KOPT-K1 (cell line): ENCODE measurements at regions not wholly inside any gene's neighbourhood (a gene's known extent, or its start where the extent isn't known, plus 50 kb on each side); places are given as distances from the start of the nearest gene placed in this dataset.

Experiments used
- H3K27ac ChIP-seq: fragments of 200-600 bp; sonication (generic); 2 replicates; pipeline ENCODE4 v1.5.1; 2016; ENCODE audit warnings: antibody characterized with exemption, mild to moderate bottlenecking, low read depth, low read length; ENCODE audit not compliant: poor library complexity, severe bottlenecking
- H3K36me3 ChIP-seq: fragments of 200-600 bp; sonication (generic); 2 replicates; pipeline ENCODE4 v1.5.1; 2017; ENCODE audit warnings: antibody characterized with exemption, mild to moderate bottlenecking, low read length, moderate library complexity; ENCODE audit not compliant: insufficient read depth
- H3K9me3 ChIP-seq: fragments of 200-600 bp; sonication (generic); 2 replicates; pipeline ENCODE4 v1.5.1; 2017; ENCODE audit warnings: antibody characterized with exemption, low read length, mild to moderate bottlenecking; ENCODE audit not compliant: insufficient read depth, poor library complexity, severe bottlenecking

- Histone ChIP-seq H3K36me3 (no peaks in the 10 kb centered on the region), H3K27ac (no peak overlapping the region), H3K9me3 (no peaks in the 10 kb centered on the region)
Observed at GRCh38 chr18:40356168-40356567, 1598.9 kb upstream of the PIK3C3 start.

- no peak overlapping the region for H3K27ac ChIP-seq
- no peaks in the 10 kb centered on the region for H3K9me3 ChIP-seq
- H3K36me3 ChIP-seq = no peaks in the 10 kb centered on the region
Observed at GRCh38 chr18:40355726-40356125, 1599.3 kb upstream of the PIK3C3 start.

DNA sequence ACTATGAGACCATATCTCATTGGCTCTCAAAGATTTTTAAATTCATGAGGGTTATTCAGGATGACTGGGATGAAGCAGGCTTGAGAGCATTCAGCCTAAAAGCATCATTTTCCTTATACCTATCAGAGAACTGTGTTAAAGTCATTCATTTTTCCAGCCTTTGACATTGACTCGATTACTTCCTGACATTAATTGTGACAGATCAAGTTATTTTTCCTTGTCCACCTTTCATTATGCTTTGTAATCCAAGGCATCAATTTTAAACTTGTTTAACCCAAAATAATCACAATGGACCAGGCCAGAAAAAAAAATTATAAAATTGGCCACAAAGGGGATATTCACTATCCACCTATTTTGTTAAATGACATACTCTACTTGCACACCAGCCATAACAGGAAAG lies 1606.8 kb upstream of the PIK3C3 start:
- no peaks in the 10 kb centered on the region for H3K9me3 ChIP-seq

GRCh38 chr18:40347261-40347660 lies 1607.8 kb upstream of the PIK3C3 start:
- H3K36me3 ChIP-seq = no peaks in the 10 kb centered on the region
- no peaks in the 10 kb centered on the region for H3K9me3 ChIP-seq
- no peak overlapping the region for H3K27ac ChIP-seq

More for the DNA sequence above, 1606.8 kb upstream of the PIK3C3 start:
- Histone ChIP-seq H3K36me3 (no peaks in the 10 kb centered on the region), H3K27ac (no peak overlapping the region)

DNA sequence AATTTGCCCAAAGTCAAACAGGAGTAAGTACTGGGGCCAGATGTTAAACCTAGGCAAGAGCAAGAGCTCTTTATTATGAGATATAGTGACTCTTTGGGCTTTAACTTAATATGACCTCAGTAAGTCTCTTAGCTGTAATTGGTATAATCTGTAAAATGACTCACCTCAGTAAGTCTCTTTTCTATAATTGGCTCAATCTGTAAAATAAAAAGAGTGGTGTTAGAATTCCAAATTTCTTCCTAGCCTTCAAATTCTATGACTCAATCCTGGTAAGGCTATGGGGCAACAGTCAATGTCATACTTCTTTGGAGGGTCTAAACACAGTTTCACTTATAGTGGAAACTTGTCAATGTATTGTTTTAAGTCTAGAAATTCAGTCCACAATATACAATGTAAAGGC lies 1608.9 kb upstream of the PIK3C3 start:
- no peaks in the 10 kb centered on the region for H3K36me3 ChIP-seq
- no peak overlapping the region for H3K27ac ChIP-seq
- H3K9me3 ChIP-seq = no peaks in the 10 kb centered on the region

- H3K27ac ChIP-seq = no peak overlapping the region
- no peaks in the 10 kb centered on the region for H3K36me3 ChIP-seq
- no peaks in the 10 kb centered on the region for H3K9me3 ChIP-seq
Observed at GRCh38 chr18:40341701-40342100, 1613.3 kb upstream of the PIK3C3 start.

GRCh38 chr18:40338284-40338683 lies 1616.8 kb upstream of the PIK3C3 start:
- no peaks in the 10 kb centered on the region for H3K36me3 ChIP-seq
- no peak overlapping the region for H3K27ac ChIP-seq

DNA sequence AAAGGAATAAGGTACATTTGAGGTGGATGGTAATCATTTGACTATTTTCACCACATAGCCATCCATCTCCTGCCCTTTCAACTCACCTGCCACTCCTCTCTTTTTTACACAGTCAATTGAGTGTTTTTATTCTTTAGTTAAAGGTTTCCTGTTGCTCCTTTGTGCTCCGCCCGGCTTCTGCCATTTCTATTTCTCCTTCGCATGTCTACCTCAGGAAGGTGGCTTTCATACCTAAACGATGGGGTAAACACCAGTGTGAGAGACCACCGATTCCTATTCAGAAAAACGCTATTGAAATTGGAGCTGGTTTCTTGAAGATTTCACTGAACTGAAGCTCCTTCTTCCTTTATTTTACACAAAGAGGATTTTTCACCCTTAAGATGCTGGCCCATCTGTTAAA lies 1628.0 kb upstream of the PIK3C3 start:
- Histone ChIP-seq H3K36me3 (no peaks in the 10 kb centered on the region), H3K9me3 (no peaks in the 10 kb centered on the region), H3K27ac (no peak overlapping the region)

More at GRCh38 chr18:40338284-40338683, 1616.8 kb upstream of the PIK3C3 start:
- no peaks in the 10 kb centered on the region for H3K9me3 ChIP-seq

DNA sequence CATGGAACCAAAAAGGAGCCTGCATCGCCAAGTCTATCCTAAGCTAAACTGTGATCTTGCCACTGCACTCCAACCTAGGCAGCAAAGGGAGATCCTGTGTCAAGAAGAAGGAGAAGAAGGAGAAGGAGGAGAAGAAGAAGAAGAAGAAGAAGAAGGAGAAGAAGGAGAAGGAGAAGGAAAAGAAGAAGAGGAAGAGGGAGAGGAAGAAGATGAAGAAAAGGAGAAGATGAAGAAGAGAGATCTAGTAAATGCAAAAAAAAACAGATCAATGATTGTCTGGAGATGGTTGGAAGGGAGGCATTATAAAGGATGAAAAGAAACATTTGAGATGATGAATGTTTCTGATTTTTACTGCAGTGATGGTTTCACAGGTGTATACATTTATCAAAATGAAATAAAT lies 1629.0 kb upstream of the PIK3C3 start:
- no peak overlapping the region for H3K27ac ChIP-seq
- no peaks in the 10 kb centered on the region for H3K9me3 ChIP-seq

DNA sequence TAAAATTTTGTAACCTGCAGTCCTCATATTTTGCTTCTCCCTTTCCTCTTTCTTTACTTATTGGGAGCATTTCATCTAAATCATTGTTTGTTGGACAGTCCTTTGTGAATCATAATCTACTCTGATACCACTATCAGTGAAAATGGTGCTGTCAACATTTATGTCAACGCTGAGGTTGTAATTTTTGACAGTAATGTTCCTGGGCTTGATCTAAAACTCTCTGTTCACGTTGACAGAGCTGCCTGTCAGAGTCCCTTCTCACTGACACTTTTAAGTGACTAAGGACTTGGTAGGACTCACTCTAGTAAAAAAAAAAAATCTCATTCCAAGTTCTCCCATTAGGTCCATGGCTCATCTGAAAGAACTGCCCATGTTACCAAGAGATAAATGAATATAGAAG lies 1640.8 kb upstream of the PIK3C3 start:
- Histone ChIP-seq H3K9me3 (no peaks in the 10 kb centered on the region), H3K27ac (no peak overlapping the region), H3K36me3 (no peaks in the 10 kb centered on the region)

More for the DNA sequence above, 1629.0 kb upstream of the PIK3C3 start:
- H3K36me3 ChIP-seq = no peaks in the 10 kb centered on the region

- Histone ChIP-seq H3K27ac (no peak overlapping the region), H3K36me3 (no peaks in the 10 kb centered on the region), H3K9me3 (no peaks in the 10 kb centered on the region)
Observed at GRCh38 chr18:40313030-40313642, 1641.9 kb upstream of the PIK3C3 start.

GRCh38 chr18:40307627-40308026 lies 1647.4 kb upstream of the PIK3C3 start:
- H3K27ac ChIP-seq = no peak overlapping the region
- H3K36me3 ChIP-seq = no peaks in the 10 kb centered on the region
- no peaks in the 10 kb centered on the region for H3K9me3 ChIP-seq

- no peaks in the 10 kb centered on the region for H3K9me3 ChIP-seq
- H3K27ac ChIP-seq = no peak overlapping the region
- no peaks in the 10 kb centered on the region for H3K36me3 ChIP-seq
Observed at GRCh38 chr18:40296717-40297413, 1658.2 kb upstream of the PIK3C3 start.

- Histone ChIP-seq H3K36me3 (no peaks in the 10 kb centered on the region), H3K9me3 (no peaks in the 10 kb centered on the region), H3K27ac (no peak overlapping the region)
Observed at GRCh38 chr18:40292985-40293710, 1661.9 kb upstream of the PIK3C3 start.

DNA sequence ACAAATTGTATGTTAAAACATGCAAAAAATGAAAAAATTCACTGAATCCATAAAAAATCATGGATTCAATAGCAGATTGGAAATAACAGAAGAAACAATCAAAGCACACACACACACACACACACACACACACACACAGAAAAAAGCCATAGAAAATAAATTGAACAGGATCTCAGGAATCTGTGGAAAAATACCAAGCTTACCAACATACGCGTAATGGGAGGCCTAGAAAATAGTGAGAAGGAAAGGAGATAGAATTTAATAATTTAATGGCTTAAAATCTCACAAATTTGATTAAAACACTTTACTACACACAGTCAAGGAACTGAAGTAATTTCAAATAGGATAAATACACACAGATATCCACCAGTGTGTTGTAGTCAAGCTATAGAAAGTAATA lies 1671.5 kb upstream of the PIK3C3 start:
- no peaks in the 10 kb centered on the region for H3K36me3 ChIP-seq
- H3K27ac ChIP-seq = no peak overlapping the region
- H3K9me3 ChIP-seq = no peaks in the 10 kb centered on the region
